Gastroesophageal sphincter (tissue), 3 donors: ENCODE measurements at regions not wholly inside any gene's neighbourhood (a gene's known extent, or its start where the extent isn't known, plus 50 kb on each side); places are given as distances from the start of the nearest gene placed in this dataset.

ENCODE experiments used
- EP300 ChIP-seq: sonication (generic); formaldehyde crosslinking; IDR thresholded peaks from one replicate; pipeline ENCODE4 v1.6.1; 2017; ENCODE audit warnings: antibody characterized with exemption, mild to moderate bottlenecking
- POLR2A ChIP-seq, 2 donors: fragments of 450-650 bp; IDR thresholded peaks; one replicate each; pipeline ENCODE4 v1.6.1; 2017; ENCODE audit warnings: antibody characterized with exemption in 2 of 2, mild to moderate bottlenecking in 2 of 2, moderate library complexity in 1 of 2
- POLR2AphosphoS5 ChIP-seq: sonication (generic); formaldehyde crosslinking; IDR thresholded peaks from one replicate; pipeline ENCODE4 v1.6.1; 2017; ENCODE audit warnings: antibody characterized with exemption
- TF ChIP-seq, protein P1 (sequence below), 4 experiments: fragments of 200-600 bp in 2 of 4; fragments of 450-650 bp in 2 of 4; sonication (generic) in 1 of 4; IDR thresholded peaks; one replicate each; pipeline ENCODE4 v1.5.1; 2017 to 2019; ENCODE audit warnings: antibody characterized with exemption in 4 of 4, mild to moderate bottlenecking in 2 of 4, moderate library complexity in 2 of 4

DNA sequence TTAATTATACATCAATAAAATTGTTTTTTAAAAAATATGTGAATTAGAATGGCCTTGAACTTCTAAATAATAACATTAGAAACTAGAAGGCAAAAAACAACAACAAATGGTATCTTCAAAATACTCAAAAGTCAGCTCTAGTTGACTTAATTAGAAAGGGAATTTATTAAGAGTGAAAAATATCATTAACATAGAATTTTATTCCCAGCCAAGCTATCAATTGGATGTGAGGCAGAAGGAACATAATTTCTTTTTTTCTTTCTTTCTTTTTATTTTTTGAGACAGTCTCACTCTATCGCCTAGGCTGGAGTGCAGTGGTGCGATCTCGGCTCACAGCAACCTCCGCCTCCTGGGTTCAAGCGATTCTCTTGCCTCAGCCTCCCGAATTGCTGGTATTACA, 51.2 kb upstream of the CAPZB start:
- TF ChIP-seq POLR2A (IDR thresholded peaks at IDR 0.05) (no peak), EP300 (no peak), POLR2AphosphoS5 (no peak)
- TF ChIP-seq, protein P1, sequence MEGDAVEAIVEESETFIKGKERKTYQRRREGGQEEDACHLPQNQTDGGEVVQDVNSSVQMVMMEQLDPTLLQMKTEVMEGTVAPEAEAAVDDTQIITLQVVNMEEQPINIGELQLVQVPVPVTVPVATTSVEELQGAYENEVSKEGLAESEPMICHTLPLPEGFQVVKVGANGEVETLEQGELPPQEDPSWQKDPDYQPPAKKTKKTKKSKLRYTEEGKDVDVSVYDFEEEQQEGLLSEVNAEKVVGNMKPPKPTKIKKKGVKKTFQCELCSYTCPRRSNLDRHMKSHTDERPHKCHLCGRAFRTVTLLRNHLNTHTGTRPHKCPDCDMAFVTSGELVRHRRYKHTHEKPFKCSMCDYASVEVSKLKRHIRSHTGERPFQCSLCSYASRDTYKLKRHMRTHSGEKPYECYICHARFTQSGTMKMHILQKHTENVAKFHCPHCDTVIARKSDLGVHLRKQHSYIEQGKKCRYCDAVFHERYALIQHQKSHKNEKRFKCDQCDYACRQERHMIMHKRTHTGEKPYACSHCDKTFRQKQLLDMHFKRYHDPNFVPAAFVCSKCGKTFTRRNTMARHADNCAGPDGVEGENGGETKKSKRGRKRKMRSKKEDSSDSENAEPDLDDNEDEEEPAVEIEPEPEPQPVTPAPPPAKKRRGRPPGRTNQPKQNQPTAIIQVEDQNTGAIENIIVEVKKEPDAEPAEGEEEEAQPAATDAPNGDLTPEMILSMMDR (IDR thresholded peaks at IDR 0.05) = no peak
